Kidney epithelial cell (primary cell): ENCODE measurements at regions not wholly inside any gene's neighbourhood (a gene's known extent, or its start where the extent isn't known, plus 50 kb on each side); places are given as distances from the start of the nearest gene placed in this dataset.

Experiments
- DNase-seq: peaks from one replicate; pipeline ENCODE4 v3.0.0-alpha.2; 2010; ENCODE audit warnings: low read depth
- H3K27me3 ChIP-seq: 2 replicates; pipeline ENCODE4 v1.6.0; 2011; ENCODE audit warnings: low read length; ENCODE audit not compliant: control insufficient read depth, insufficient read depth
- H3K36me3 ChIP-seq: 2 replicates; pipeline ENCODE4 v1.5.1; 2011; ENCODE audit warnings: low read length; ENCODE audit not compliant: control insufficient read depth, insufficient read depth
- H3K4me3 ChIP-seq: 2 replicates; pipeline ENCODE4 v1.5.1; 2011; ENCODE audit warnings: low read depth, mild to moderate bottlenecking, control low read depth, low read length
- CTCF ChIP-seq: IDR thresholded peaks from 2 replicates; pipeline ENCODE4 v1.5.1; 2011; ENCODE audit warnings: mild to moderate bottlenecking, moderate library complexity, low read length, control low read depth, inconsistent platforms; ENCODE audit not compliant: insufficient read depth, poor library complexity, severe bottlenecking

DNA sequence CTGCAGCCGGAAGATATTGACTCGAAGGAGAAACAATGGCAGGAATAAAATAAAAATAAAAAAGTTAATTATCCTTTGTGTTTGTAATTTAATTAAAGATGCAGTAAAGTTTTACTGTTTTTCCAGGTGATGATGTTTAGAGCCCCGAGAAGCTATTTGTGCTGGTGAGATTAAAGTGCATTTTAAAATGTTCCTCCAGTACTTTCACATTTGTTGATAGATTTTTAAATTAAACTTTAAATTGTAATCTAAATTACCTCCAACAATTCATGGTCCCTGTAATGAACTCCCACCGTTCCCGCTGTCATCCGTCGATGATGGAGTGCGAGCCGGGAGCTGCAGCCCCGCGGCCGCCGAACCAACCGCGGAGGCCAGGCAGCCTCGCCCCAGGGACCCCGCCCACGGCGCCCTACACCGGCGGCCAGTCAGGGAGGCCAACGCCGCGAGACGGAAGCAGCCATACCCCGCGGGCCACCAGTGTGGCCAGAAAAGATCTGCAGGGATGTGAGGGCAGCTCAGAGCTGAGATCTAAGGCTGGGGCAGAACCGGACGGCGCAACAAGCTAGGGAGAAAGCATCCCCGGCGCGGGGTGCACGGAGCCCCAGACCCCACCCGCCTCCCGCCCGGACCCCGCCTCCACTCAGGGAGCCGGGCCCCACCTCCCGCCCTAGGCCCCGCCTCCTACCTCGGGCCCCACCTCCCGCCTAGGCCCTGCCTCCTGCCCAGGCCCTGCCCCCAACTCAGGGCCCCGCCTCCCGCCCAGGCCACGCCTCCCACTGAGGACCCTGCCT, 104.0 kb downstream of the FAM53A start:
- DNase-seq: no peak
- no peaks in the 10 kb centered on the region for H3K36me3 ChIP-seq
- peak overlapping the region; percentile 37 for H3K4me3 ChIP-seq
- TF ChIP-seq CTCF: no peak
- H3K27me3 ChIP-seq: peaks cover 49% of the 10 kb centered on the region

DNA sequence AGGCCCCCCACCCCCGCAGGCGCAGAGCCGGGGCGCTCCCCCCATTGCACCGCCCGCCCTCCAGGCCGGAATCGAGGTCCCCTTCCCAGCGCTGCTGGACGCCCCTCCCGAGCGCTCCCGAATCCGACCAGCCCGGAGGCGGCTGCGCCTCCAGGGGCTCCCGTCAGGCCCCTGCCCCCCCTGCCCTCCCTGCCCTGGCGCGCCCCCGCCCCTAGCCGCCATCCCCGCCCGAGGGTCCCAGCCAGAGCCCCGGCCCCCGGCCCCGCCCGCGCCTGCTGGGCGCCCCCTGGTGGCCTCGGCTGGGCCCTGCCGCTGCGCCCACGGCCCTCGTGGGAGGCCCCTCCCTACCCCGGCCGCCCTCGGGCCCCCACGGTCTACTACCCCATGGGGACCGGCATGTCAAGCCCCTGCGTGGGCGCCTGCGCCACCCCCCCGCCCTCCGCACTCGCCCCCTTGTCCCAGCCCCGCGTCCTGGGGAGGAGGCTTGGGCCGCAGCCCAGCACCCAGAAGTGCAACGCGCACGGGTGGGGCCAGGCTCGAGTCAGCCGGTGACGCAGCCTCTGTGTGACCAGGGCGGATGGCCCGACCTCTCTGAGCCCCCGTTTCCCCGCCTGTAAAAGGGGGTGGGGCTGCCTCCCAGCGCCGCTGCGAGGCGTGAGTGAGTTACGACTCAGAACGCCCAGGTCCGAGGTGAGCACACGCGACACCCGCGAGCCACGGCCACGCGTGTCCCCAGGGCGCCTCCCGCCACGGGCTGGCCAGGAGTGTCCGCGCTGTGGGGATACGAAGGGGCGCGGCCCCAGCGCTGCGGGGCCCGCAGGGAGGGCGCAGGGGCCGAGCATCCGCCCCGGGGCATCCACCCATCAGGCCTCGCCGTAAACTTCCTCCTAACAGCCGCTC, 104.9 kb downstream of the FAM53A start:
- peak overlapping the region; percentile 37 for H3K4me3 ChIP-seq
- peaks cover 54% of the 10 kb centered on the region for H3K27me3 ChIP-seq
- H3K36me3 ChIP-seq: no peaks in the 10 kb centered on the region
- no peak for TF ChIP-seq CTCF
- DNase-seq: no peak

DNA sequence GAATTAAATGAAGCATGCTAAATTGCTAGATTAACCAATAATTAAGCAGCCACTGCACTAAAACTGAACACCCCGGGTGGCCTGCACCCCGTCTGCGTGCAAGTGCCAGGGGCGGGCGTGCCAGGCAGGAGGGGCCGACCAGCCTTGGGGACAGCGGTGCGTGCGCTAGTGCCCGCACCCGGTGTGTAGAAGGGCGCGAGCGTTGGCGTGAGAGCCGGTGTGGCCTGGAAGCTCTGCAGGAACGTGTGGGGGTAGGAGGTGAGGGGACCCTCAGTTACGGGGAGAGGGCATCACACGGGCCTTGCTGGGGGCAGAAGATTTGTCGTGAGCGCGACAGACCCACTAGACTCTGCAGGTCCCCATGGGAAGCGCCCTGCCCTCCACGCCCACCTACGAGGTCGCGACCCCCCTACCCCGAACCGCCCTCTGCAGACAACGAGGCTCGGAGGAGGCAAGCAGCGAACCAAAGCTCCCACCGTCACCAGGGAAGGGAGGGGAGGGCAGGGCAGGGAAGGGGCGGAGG, 105.8 kb downstream of the FAM53A start:
- Histone ChIP-seq H3K36me3 (no peaks in the 10 kb centered on the region), H3K27me3 (peaks cover 54% of the 10 kb centered on the region), H3K4me3 (no peak overlapping the region)
- no peak for TF ChIP-seq CTCF
- DNase-seq: no peak

- DNase-seq: no peak
- Histone ChIP-seq H3K27me3 (peaks cover 55% of the 10 kb centered on the region), H3K4me3 (no peak overlapping the region), H3K36me3 (no peaks in the 10 kb centered on the region)
- TF ChIP-seq CTCF: no peak
Observed at GRCh38 chr4:1577822-1578217, 106.3 kb downstream of the FAM53A start.

DNA sequence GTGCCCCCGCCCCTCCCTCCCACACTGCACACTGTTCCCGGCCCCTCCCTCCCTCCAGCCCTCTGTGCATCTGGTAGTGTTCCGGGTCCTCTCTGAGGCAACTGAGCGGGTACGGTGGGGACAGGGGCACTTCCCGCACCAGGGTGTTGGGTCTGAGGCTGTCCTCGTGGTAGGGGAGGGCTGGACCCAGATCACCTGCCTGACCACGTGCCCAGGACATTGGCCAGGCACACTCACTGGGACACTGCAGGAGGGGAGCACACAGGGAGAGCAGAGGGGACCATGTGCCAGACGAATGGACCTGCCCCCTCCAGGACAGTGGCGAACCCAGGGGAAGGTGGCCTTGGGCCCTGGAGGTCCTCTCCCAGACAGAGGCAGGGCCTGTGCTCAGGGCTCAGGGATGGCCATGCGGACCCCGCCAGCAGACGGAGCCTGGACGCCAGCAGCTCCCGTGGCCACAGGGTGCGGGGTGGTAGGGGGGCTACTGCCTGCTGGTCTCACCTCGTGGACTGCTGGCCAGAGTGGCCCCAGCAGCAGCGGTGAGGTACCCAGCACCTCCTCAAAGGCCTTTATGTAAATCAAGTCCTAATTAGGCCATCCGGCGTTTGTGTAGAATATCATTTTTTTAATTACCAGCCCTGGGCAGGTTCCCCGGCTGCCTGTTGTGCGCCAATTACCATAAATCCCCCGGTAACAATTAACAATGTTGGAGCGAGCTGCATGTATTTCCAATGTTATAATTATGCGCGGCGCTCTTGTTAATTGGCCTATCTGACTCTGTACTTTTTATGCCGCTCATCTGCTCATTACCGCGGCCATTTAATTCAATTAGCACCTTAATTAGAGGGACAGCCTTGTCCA, 106.9 kb downstream of the FAM53A start:
- TF ChIP-seq CTCF: no peak
- Histone ChIP-seq H3K27me3 (peaks cover 53% of the 10 kb centered on the region), H3K36me3 (no peaks in the 10 kb centered on the region), H3K4me3 (no peak overlapping the region)
- no peak for DNase-seq
